ENCODE measurements at regions not wholly inside any gene's neighbourhood (a gene's known extent, or its start where the extent isn't known, plus 50 kb on each side); places are given as distances from the start of the nearest gene placed in this dataset.

- no TSS peak for BruUV-seq (replicated peaks)
- H2AFZ ChIP-seq (ENCODE audit: low read depth, low read length) = no peak overlapping the region
- no peaks in the 10 kb centered on the region for H3K36me3 ChIP-seq (ENCODE audit: control insufficient read depth in 2 of 2, extremely low read depth in 1 of 2, insufficient read depth in 2 of 2, low read length in 2 of 2)
- CTCF ChIA-PET = no interaction called here
- H3K4me1 ChIP-seq (ENCODE audit: control insufficient read depth, extremely low read depth, insufficient read depth, low read length) = no peaks in the 10 kb centered on the region
- no peaks in the 10 kb centered on the region for H3K27me3 ChIP-seq (ENCODE audit: control insufficient read depth in 2 of 2, insufficient read depth in 2 of 2, low read length in 2 of 2)
- intact Hi-C loops (cut with micrococcal nuclease) (no loop called here), dilution Hi-C loops (cut with MboI; ENCODE audit: extremely low pct_ligation_motif_present, low sequenced_read_pairs) (no loop called here)
- H3K79me2 ChIP-seq (ENCODE audit: control insufficient read depth, insufficient read depth, low read length) = no peaks in the 10 kb centered on the region
- H4K20me1 ChIP-seq (replicated peaks; ENCODE audit: control insufficient read depth, extremely low read depth, insufficient read depth, low read length) = no peaks in the 10 kb centered on the region
- H3K27ac ChIP-seq (ENCODE audit: insufficient read depth, low read depth, low read length) = no peak overlapping the region
- TF ChIP-seq JUN (IDR thresholded peaks at IDR 0.05; ENCODE audit: borderline replicate concordance, insufficient read depth, insufficient read length, low read depth) (no peak), MAX (IDR thresholded peaks at IDR 0.05; ENCODE audit: insufficient read depth, insufficient read length) (no peak), GATA2 (IDR thresholded peaks at IDR 0.05; ENCODE audit: insufficient read depth, insufficient read length, low read depth, low read length) (no peak), POLR2AphosphoS5 (IDR thresholded peaks at IDR 0.05; ENCODE audit: insufficient read depth, low read depth, low read length) (no peak)
- no peaks in the 10 kb centered on the region for H3K9me3 ChIP-seq (replicated peaks; ENCODE audit: control insufficient read depth, insufficient read depth, low read length)
- FAIRE-seq (no peak), DNase-seq (ENCODE audit: low read depth, low spot score) (no peak)
- H3K4me2 ChIP-seq (ENCODE audit: insufficient read depth, low read length) = no peak overlapping the region
- POLR2A ChIA-PET = no interaction called here
- no peaks in the 10 kb centered on the region for H3K9me1 ChIP-seq (replicated peaks; ENCODE audit: control insufficient read depth, extremely low read depth, insufficient read depth, low read length)
- no peak overlapping the region for H3K9ac ChIP-seq (replicated peaks; ENCODE audit: extremely low read depth, insufficient read depth, low read length)
- no peak overlapping the region for H3K4me3 ChIP-seq (replicated peaks in 1 of 3; ENCODE audit: insufficient read depth in 1 of 3, low read depth in 1 of 3, low read length in 3 of 3)
Observed at GRCh38 chr16:5315914-5316313, 218.3 kb upstream of the EEF2KMT start.

GRCh38 chr16:5314377-5314776 lies 216.8 kb upstream of the EEF2KMT start:
- Histone ChIP-seq H3K4me2 (ENCODE audit: insufficient read depth, low read length) (no peak overlapping the region), H3K4me1 (ENCODE audit: control insufficient read depth, extremely low read depth, insufficient read depth, low read length) (no peaks in the 10 kb centered on the region), H3K27me3 (ENCODE audit: control insufficient read depth in 2 of 2, insufficient read depth in 2 of 2, low read length in 2 of 2) (no peaks in the 10 kb centered on the region), H3K36me3 (ENCODE audit: control insufficient read depth in 2 of 2, extremely low read depth in 1 of 2, insufficient read depth in 2 of 2, low read length in 2 of 2) (no peaks in the 10 kb centered on the region), H3K9me1 (replicated peaks; ENCODE audit: control insufficient read depth, extremely low read depth, insufficient read depth, low read length) (no peaks in the 10 kb centered on the region), H3K79me2 (ENCODE audit: control insufficient read depth, insufficient read depth, low read length) (no peaks in the 10 kb centered on the region), H3K4me3 (replicated peaks in 1 of 3; ENCODE audit: insufficient read depth in 1 of 3, low read depth in 1 of 3, low read length in 3 of 3) (no peak overlapping the region), H2AFZ (ENCODE audit: low read depth, low read length) (no peak overlapping the region), H4K20me1 (replicated peaks; ENCODE audit: control insufficient read depth, extremely low read depth, insufficient read depth, low read length) (no peaks in the 10 kb centered on the region), H3K9ac (replicated peaks; ENCODE audit: extremely low read depth, insufficient read depth, low read length) (no peak overlapping the region), H3K27ac (ENCODE audit: insufficient read depth, low read depth, low read length) (no peak overlapping the region), H3K9me3 (replicated peaks; ENCODE audit: control insufficient read depth, insufficient read depth, low read length) (no peaks in the 10 kb centered on the region)
- dilution Hi-C loops (cut with MboI; ENCODE audit: extremely low pct_ligation_motif_present, low sequenced_read_pairs) (no loop called here), intact Hi-C loops (cut with micrococcal nuclease) (no loop called here)
- POLR2A ChIA-PET = no interaction called here
- CTCF ChIA-PET = no interaction called here
- FAIRE-seq (no peak), DNase-seq (ENCODE audit: low read depth, low spot score) (no peak)
- TF ChIP-seq MAX (IDR thresholded peaks at IDR 0.05; ENCODE audit: insufficient read depth, insufficient read length) (no peak), EZH2 (IDR thresholded peaks at IDR 0.05; ENCODE audit: borderline replicate concordance, low read depth, low read length, severe bottlenecking) (no peak), MYC (IDR thresholded peaks at IDR 0.05; ENCODE audit: low read depth, low read length) (no peak), JUN (IDR thresholded peaks at IDR 0.05; ENCODE audit: borderline replicate concordance, insufficient read depth, insufficient read length, low read depth) (no peak), POLR2AphosphoS5 (IDR thresholded peaks at IDR 0.05; ENCODE audit: insufficient read depth, low read depth, low read length) (no peak), POLR2A (IDR thresholded peaks at IDR 0.05; ENCODE audit: low read depth, low read length) (no peak), GATA2 (IDR thresholded peaks at IDR 0.05; ENCODE audit: insufficient read depth, insufficient read length, low read depth, low read length) (no peak), FOS (IDR thresholded peaks at IDR 0.05; ENCODE audit: borderline replicate concordance, insufficient read depth, low read length) (no peak), CTCF (IDR thresholded peaks at IDR 0.05; ENCODE audit: extremely low read depth in 1 of 2, insufficient read depth in 1 of 2, low read depth in 1 of 2, low read length in 2 of 2) (no peak)
- BruUV-seq (replicated peaks) = no TSS peak
